ENCODE measurements at regions not wholly inside any gene's neighbourhood (a gene's known extent, or its start where the extent isn't known, plus 50 kb on each side); places are given as distances from the start of the nearest gene placed in this dataset.
"Not testable (repeated sequence)": the region's sequence is repeated elsewhere in the genome, so short reads cannot be mapped to it uniquely, and the experiment has no call there.

DNA sequence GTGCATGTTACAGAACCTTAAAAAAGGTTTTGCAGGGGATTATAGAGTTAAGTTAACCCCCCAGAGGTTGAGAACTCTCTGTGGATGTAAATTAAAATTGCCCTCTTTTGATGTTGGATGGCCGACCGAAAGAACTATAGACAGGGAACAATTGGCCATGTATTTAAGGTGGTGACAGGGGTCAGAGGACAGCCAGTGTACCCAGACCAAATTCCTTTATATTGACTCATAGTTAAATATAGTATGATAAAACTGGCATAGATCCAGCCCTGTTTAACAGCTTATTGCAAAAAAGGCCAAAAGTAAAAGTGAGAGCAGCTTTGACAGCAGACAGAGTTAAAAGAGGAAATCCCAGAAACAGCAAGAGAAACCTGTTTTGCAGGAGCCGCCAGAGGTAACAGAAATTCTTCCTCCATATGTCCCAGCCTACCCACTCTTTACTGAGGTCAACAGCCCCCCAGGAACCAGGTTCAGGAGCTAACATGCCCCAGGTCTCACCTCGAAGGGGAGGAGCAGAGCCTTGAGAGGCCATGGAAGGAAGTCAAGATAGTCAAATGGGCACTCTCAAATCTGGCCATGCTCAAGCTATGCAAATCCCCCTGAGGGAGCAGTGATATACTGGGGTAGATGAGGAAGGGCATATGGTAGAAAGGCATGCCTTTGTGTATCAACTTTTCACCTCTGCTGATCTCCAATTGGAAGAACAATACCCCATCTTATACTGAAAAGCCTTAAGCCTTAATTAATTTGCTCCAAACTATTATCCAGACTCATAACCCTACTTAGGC, 156.4 kb upstream of the COX7C start:
- Histone ChIP-seq H3K27me3 (no peaks in the 10 kb centered on the region), H3K9me3 (peaks cover 0 to 22% of the 10 kb centered on the region in 2 donors), H3K36me3 (no peaks in the 10 kb centered on the region), H3K4me3 (no peak overlapping the region), H3K27ac (no peak overlapping the region), H3K4me1 (no peaks in the 10 kb centered on the region)
- TF ChIP-seq, protein P1, sequence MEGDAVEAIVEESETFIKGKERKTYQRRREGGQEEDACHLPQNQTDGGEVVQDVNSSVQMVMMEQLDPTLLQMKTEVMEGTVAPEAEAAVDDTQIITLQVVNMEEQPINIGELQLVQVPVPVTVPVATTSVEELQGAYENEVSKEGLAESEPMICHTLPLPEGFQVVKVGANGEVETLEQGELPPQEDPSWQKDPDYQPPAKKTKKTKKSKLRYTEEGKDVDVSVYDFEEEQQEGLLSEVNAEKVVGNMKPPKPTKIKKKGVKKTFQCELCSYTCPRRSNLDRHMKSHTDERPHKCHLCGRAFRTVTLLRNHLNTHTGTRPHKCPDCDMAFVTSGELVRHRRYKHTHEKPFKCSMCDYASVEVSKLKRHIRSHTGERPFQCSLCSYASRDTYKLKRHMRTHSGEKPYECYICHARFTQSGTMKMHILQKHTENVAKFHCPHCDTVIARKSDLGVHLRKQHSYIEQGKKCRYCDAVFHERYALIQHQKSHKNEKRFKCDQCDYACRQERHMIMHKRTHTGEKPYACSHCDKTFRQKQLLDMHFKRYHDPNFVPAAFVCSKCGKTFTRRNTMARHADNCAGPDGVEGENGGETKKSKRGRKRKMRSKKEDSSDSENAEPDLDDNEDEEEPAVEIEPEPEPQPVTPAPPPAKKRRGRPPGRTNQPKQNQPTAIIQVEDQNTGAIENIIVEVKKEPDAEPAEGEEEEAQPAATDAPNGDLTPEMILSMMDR (IDR thresholded peaks at IDR 0.05) = no peak
- no peak for DNase-seq (ENCODE audit: low spot score)

DNA sequence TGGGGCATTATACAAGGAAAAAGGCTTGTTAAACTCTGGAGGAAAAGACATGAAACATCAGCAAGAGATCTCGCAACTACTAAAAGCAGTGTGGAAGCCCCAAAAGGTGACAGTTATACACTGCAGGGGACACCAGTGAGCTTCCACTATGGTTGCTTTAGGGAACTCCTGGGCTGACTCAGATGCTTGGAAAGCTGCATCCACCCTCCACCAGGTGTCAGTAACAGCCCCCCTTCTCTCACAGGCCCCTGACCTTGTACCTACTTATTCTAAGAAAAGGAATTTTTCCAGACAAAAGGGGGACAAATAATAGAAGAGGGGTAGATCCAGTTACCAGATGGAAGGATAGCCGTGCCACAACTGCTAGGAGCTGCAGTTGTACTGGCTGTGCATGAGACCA, 154.4 kb upstream of the COX7C start:
- H3K9me3 ChIP-seq = peaks cover 0 to 22% of the 10 kb centered on the region in 2 donors
- no peak overlapping the region for H3K4me3 ChIP-seq
- H3K4me1 ChIP-seq = no peaks in the 10 kb centered on the region
- no peaks in the 10 kb centered on the region for H3K27me3 ChIP-seq
- no peak for DNase-seq (ENCODE audit: low spot score)
- TF ChIP-seq, protein P1 (IDR thresholded peaks at IDR 0.05) = no peak
- H3K36me3 ChIP-seq = no peaks in the 10 kb centered on the region
- no peak overlapping the region for H3K27ac ChIP-seq

DNA sequence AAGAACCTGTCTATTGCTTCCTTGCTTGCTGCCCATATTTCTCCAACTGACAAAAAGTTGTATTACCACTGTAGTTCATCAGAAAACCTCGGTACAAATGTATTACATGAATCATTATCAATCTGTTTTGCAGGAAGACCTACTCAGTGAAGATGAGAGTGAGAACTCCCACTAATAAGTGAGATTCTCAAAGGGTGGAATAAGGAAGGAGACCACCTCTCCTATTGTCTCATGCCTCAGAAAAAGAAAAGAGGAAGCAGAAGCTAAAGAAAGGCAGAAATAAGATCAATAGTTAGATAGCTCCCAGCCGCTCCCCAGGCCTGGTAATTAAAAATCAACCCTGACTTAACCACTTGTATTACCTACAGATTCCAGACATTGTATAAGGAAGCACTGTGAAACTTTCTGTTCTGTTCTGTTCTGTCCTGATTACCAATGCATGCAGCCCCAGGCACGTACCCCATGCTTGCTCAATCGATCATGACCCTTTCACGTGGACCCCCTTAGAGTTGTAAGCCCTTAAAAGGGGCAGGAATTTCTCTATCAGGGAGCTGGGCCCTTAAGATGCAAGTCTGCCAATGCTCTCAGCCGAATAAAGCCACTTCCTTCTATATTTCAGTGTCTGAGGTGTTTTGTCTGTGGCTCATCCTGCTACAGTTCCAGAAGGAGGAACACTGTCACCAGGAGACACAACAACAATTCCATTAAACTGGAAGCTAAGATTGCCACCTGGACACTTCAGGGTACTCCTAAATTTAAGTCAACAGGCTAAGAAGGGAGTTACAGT, 152.5 kb upstream of the COX7C start:
- no peak overlapping the region for H3K27ac ChIP-seq
- H3K9me3 ChIP-seq = peaks cover 0 to 22% of the 10 kb centered on the region in 2 donors

DNA sequence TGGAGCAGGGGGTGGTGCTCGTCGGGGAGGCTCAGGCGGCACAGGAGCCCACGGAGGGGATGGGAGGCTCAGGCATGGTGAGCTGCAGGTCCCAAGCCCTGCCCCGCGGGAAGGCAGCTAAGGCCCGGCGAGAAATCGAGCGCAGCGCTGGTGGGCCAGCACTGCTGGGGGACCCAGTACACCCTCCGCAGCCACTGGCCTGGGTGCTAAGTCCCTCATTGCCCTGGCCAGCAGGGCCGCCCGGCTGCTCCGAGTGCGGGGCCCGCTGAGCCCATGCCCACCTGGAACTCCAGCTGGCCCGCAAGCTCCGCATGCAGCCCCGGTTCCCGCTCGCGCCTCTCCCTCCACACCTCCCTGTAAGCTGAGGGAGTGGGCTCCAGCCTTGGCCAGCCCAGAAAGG, 151.0 kb upstream of the COX7C start:
- not testable (repeated sequence) for H3K4me3 ChIP-seq; DNase-seq (ENCODE audit: low spot score); H3K36me3 ChIP-seq; H3K27me3 ChIP-seq; H3K4me1 ChIP-seq; H3K27ac ChIP-seq
- peaks cover 0 to 22% of the 10 kb centered on the region in 2 donors for H3K9me3 ChIP-seq

More for the DNA sequence above, 152.5 kb upstream of the COX7C start:
- Histone ChIP-seq H3K36me3 (no peaks in the 10 kb centered on the region), H3K4me3 (no peak overlapping the region), H3K27me3 (no peaks in the 10 kb centered on the region), H3K4me1 (no peaks in the 10 kb centered on the region)
- TF ChIP-seq, protein P1 (IDR thresholded peaks at IDR 0.05) = no peak
- no peak for DNase-seq (ENCODE audit: low spot score)

DNA sequence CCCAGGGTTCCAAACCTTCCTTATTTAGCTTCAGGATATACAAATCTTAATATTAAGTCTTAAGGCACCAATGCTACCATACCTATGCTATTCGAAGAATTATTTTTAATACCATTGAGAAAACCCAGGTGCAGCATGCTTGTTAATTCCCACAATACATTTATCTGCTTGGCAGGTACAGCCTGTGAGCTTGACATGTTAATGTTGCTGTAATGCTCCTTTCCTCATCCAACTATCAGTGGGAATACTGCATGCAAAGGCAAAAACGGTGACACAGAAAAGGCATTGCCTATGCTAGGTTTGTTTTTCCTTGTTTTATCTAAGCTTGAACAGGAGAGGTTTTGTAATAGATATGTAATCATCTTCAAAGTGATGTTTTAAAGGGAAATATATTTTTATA, 135.7 kb upstream of the COX7C start:
- Histone ChIP-seq H3K9me3 (no peaks in the 10 kb centered on the region), H3K4me3 (no peak overlapping the region), H3K4me1 (no peaks in the 10 kb centered on the region), H3K27ac (no peak overlapping the region), H3K27me3 (no peaks in the 10 kb centered on the region), H3K36me3 (no peaks in the 10 kb centered on the region)
- TF ChIP-seq, protein P1 (IDR thresholded peaks at IDR 0.05) = no peak
- DNase-seq (ENCODE audit: low spot score) = no peak

DNA sequence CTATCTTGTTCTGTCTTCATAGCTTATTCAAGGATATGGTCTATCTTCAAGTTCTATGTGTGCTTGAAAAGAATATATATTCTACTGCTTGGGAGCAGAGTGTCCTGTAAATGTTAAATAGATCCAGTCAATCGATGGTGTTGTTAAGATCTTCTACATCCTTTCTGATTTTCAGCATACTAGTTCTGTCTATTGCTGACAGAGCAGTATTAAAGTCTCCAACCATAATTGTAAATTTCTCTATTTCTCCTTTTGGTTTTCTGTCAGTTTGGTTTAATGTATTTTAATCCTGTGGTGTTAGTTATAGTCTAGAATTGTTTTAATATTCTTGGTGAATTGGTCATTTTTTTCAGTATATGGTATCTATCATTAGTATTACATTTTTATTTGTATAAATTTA, 124.0 kb upstream of the COX7C start:
- DNase-seq (ENCODE audit: low spot score) = no peak
- Histone ChIP-seq H3K9me3 (no peaks in the 10 kb centered on the region), H3K36me3 (no peaks in the 10 kb centered on the region), H3K27ac (no peak overlapping the region), H3K4me1 (no peaks in the 10 kb centered on the region), H3K27me3 (no peaks in the 10 kb centered on the region), H3K4me3 (no peak overlapping the region)
- TF ChIP-seq, protein P1 (IDR thresholded peaks at IDR 0.05) = no peak

All from right atrium auricular region (tissue), 2 donors.